ENCODE measurements at regions not wholly inside any gene's neighbourhood (a gene's known extent, or its start where the extent isn't known, plus 50 kb on each side); places are given as distances from the start of the nearest gene placed in this dataset.

- intact Hi-C loops (cut with micrococcal nuclease; ENCODE audit: unreplicated experiment) = loop anchor here (5.0 kb wide), 1 partner anchor 957 kb away; no protein-coding TSS in a partner anchor
- ChIA-PET POLR2A (no interaction called here), CTCF (no interaction called here)
- no TSS peak for BruUV-seq (replicated peaks)
- Mint-ChIP-seq H3K27ac (ENCODE audit: unreplicated experiment) (no peak overlapping the region), H3K9me3 (ENCODE audit: unreplicated experiment) (no peaks in the 10 kb centered on the region), H3K4me1 (ENCODE audit: low read depth, unreplicated experiment) (no peaks in the 10 kb centered on the region), H3K27me3 (ENCODE audit: insufficient read depth, unreplicated experiment) (no peaks in the 10 kb centered on the region), H3K36me3 (ENCODE audit: insufficient read depth, unreplicated experiment) (no peaks in the 10 kb centered on the region), H3K4me3 (ENCODE audit: unreplicated experiment) (no peak overlapping the region)
- no peaks in the 10 kb centered on the region for H3K9me3 ChIP-seq
- DNase-seq = no peak
- H3K4me3 ChIP-seq (ENCODE audit: low read depth, low read length) = no peak overlapping the region
- no peaks in the 10 kb centered on the region for H3K27me3 ChIP-seq (replicated peaks; ENCODE audit: control insufficient read depth, insufficient read depth, low read length)
- H3K36me3 ChIP-seq (ENCODE audit: control insufficient read depth, insufficient read depth, low read length) = no peaks in the 10 kb centered on the region
- no peak for TF ChIP-seq CTCF (IDR thresholded peaks at IDR 0.05; ENCODE audit: insufficient read depth in 1 of 2, low read depth in 1 of 2, low read length in 1 of 2, severe bottlenecking in 1 of 2, unreplicated experiment in 1 of 2)
- H3K4me1 ChIP-seq = no peaks in the 10 kb centered on the region
These were observed 77.1 kb upstream of the PRMT6 start for GRCh38 chr1:106979371-106979770.

- no peaks in the 10 kb centered on the region for H3K9me3 Mint-ChIP-seq (ENCODE audit: unreplicated experiment)
- BruUV-seq (replicated peaks) = no TSS peak
- CTCF ChIA-PET = no interaction called here
These were observed 76.4 kb upstream of the PRMT6 start for GRCh38 chr1:106980121-106980520.

GRCh38 chr1:106984801-106985200 is 71.7 kb upstream of the PRMT6 start:
- Mint-ChIP-seq H3K27ac (ENCODE audit: unreplicated experiment) (no peak overlapping the region), H3K27me3 (ENCODE audit: insufficient read depth, unreplicated experiment) (peaks cover 2% of the 10 kb centered on the region), H3K36me3 (ENCODE audit: insufficient read depth, unreplicated experiment) (no peaks in the 10 kb centered on the region), H3K4me1 (ENCODE audit: low read depth, unreplicated experiment) (no peaks in the 10 kb centered on the region), H3K9me3 (ENCODE audit: unreplicated experiment) (no peaks in the 10 kb centered on the region), H3K4me3 (ENCODE audit: unreplicated experiment) (no peak overlapping the region)
- DNase-seq = no peak
- H3K27me3 ChIP-seq (replicated peaks; ENCODE audit: control insufficient read depth, insufficient read depth, low read length) = no peaks in the 10 kb centered on the region
- H3K9me3 ChIP-seq = no peaks in the 10 kb centered on the region
- H3K4me1 ChIP-seq = no peaks in the 10 kb centered on the region
- ChIA-PET CTCF (no interaction called here), POLR2A (no interaction called here)
- no TSS peak for BruUV-seq (replicated peaks)
- H3K36me3 ChIP-seq (ENCODE audit: control insufficient read depth, insufficient read depth, low read length) = no peaks in the 10 kb centered on the region
- H3K4me3 ChIP-seq (ENCODE audit: low read depth, low read length) = no peak overlapping the region
- TF ChIP-seq CTCF (IDR thresholded peaks at IDR 0.05; ENCODE audit: insufficient read depth in 1 of 2, low read depth in 1 of 2, low read length in 1 of 2, severe bottlenecking in 1 of 2, unreplicated experiment in 1 of 2) = no peak
- intact Hi-C loops (cut with micrococcal nuclease; ENCODE audit: unreplicated experiment) = no loop called here

More at GRCh38 chr1:106980121-106980520, 76.4 kb upstream of the PRMT6 start:
- H3K4me1 ChIP-seq = no peaks in the 10 kb centered on the region
- no peak overlapping the region for H3K4me3 Mint-ChIP-seq (ENCODE audit: unreplicated experiment)
- H3K27ac Mint-ChIP-seq (ENCODE audit: unreplicated experiment) = no peak overlapping the region
- H3K4me1 Mint-ChIP-seq (ENCODE audit: low read depth, unreplicated experiment) = no peaks in the 10 kb centered on the region
- no peaks in the 10 kb centered on the region for H3K36me3 Mint-ChIP-seq (ENCODE audit: insufficient read depth, unreplicated experiment)
- no peaks in the 10 kb centered on the region for H3K27me3 Mint-ChIP-seq (ENCODE audit: insufficient read depth, unreplicated experiment)
- no peaks in the 10 kb centered on the region for H3K36me3 ChIP-seq (ENCODE audit: control insufficient read depth, insufficient read depth, low read length)
- H3K9me3 ChIP-seq = no peaks in the 10 kb centered on the region
- POLR2A ChIA-PET = no interaction called here
- H3K27me3 ChIP-seq (replicated peaks; ENCODE audit: control insufficient read depth, insufficient read depth, low read length) = no peaks in the 10 kb centered on the region
- intact Hi-C loops (cut with micrococcal nuclease; ENCODE audit: unreplicated experiment) = no loop called here
- TF ChIP-seq CTCF (IDR thresholded peaks at IDR 0.05; ENCODE audit: insufficient read depth in 1 of 2, low read depth in 1 of 2, low read length in 1 of 2, severe bottlenecking in 1 of 2, unreplicated experiment in 1 of 2) = no peak
- DNase-seq = no peak
- no peak overlapping the region for H3K4me3 ChIP-seq (ENCODE audit: low read depth, low read length)
